ENCODE measurements at regions not wholly inside any gene's neighbourhood (a gene's known extent, or its start where the extent isn't known, plus 50 kb on each side); places are given as distances from the start of the nearest gene placed in this dataset.

GRCh38 chr9:16174915-16175314, 622.1 kb downstream of the CCDC171 start:
- TF ChIP-seq CTCF (IDR thresholded peaks at IDR 0.05) (no peak), EZH2phosphoT487 (IDR thresholded peaks at IDR 0.05; ENCODE audit: borderline replicate concordance, low read depth) (no peak), RFX5 (IDR thresholded peaks at IDR 0.05; ENCODE audit: low read length) (no peak), RAD21 (IDR thresholded peaks at IDR 0.05; ENCODE audit: low read length) (no peak), POLR2AphosphoS5 (IDR thresholded peaks at IDR 0.05; ENCODE audit: low read depth, low read length) (no peak)

Measured in SK-N-SH (cell line).